OCI-LY1 (cell line): ENCODE measurements at regions not wholly inside any gene's neighbourhood (a gene's known extent, or its start where the extent isn't known, plus 50 kb on each side); places are given as distances from the start of the nearest gene placed in this dataset.
"Not testable (repeated sequence)": the region's sequence is repeated elsewhere in the genome, so short reads cannot be mapped to it uniquely, and the experiment has no call there.

Source experiments
- H2AFZ ChIP-seq: fragments of 200-600 bp; sonication (generic), shearing (Covaris generic); 2 replicates; pipeline ENCODE4 v1.6.0; 2014; ENCODE audit warnings: antibody characterized with exemption, mild to moderate bottlenecking, low read length
- H3F3A ChIP-seq: fragments of 200-600 bp; sonication (generic), shearing (Covaris generic); 2 replicates; pipeline ENCODE4 v1.6.0; 2014; ENCODE audit warnings: mild to moderate bottlenecking, antibody characterized with exemption, low read length, moderate library complexity; ENCODE audit not compliant: insufficient read depth
- H3K27ac ChIP-seq: fragments of 200-600 bp; sonication (generic); 2 replicates; pipeline ENCODE4 v1.5.1; 2014; ENCODE audit warnings: low read length, mixed run types, mild to moderate bottlenecking, low read depth; ENCODE audit not compliant: poor library complexity, severe bottlenecking
- H3K27me3 ChIP-seq: fragments of 200-600 bp; sonication (generic); 2 replicates; pipeline ENCODE4 v1.6.0; 2014; ENCODE audit warnings: antibody characterized with exemption, mild to moderate bottlenecking, low read length, moderate library complexity; ENCODE audit not compliant: insufficient read depth
- H3K36me3 ChIP-seq: fragments of 200-600 bp; sonication (generic); 2 replicates; pipeline ENCODE4 v1.6.1; 2014; ENCODE audit warnings: mild to moderate bottlenecking, antibody characterized with exemption, low read length, moderate library complexity, mixed read lengths; ENCODE audit not compliant: insufficient read depth
- H3K4me1 ChIP-seq: fragments of 200-600 bp; sonication (generic); 2 replicates; pipeline ENCODE4 v1.5.1; 2014; ENCODE audit warnings: mild to moderate bottlenecking, low read length, moderate library complexity; ENCODE audit not compliant: insufficient read depth, severe bottlenecking
- H3K4me2 ChIP-seq: fragments of 200-600 bp; sonication (generic), shearing (Covaris generic); 2 replicates; pipeline ENCODE4 v1.6.1; 2014; ENCODE audit warnings: low read length
- H3K4me3 ChIP-seq: fragments of 200-600 bp; sonication (generic); 2 replicates; pipeline ENCODE4 v1.5.1; 2014; ENCODE audit warnings: low read length, low read depth, mild to moderate bottlenecking, mixed read lengths; ENCODE audit not compliant: poor library complexity, severe bottlenecking
- H3K79me2 ChIP-seq: fragments of 200-600 bp; shearing (Covaris generic); 2 replicates; pipeline ENCODE4 v1.6.1; 2016; ENCODE audit warnings: mixed run types, low read length, mixed read lengths; ENCODE audit not compliant: insufficient read depth
- H3K9ac ChIP-seq: fragments of 200-600 bp; sonication (generic), shearing (Covaris generic); 2 replicates; pipeline ENCODE4 v1.6.1; 2014; ENCODE audit warnings: mild to moderate bottlenecking, low read length, mixed read lengths
- H3K9me2 ChIP-seq: fragments of 200-600 bp; sonication (generic), shearing (Covaris generic); 2 replicates; pipeline ENCODE4 v1.6.1; 2014; ENCODE audit warnings: low read depth, mild to moderate bottlenecking, low read length, mixed read lengths
- H3K9me3 ChIP-seq: fragments of 200-600 bp; shearing (Covaris generic); 2 replicates; pipeline ENCODE4 v1.6.1; 2014; ENCODE audit warnings: low read length, mixed read lengths
- H4K20me1 ChIP-seq: fragments of 200-600 bp; sonication (generic), shearing (Covaris generic); 2 replicates; pipeline ENCODE4 v1.6.0; 2016; ENCODE audit warnings: mild to moderate bottlenecking, low read length; ENCODE audit not compliant: insufficient read depth
- CTCF ChIP-seq: fragments of 200-600 bp; sonication (generic), shearing (Covaris generic); IDR thresholded peaks from 2 replicates; pipeline ENCODE4 v1.5.1; 2017; ENCODE audit warnings: mild to moderate bottlenecking, antibody characterized with exemption, low read length, moderate library complexity, mixed read lengths
- EZH2 ChIP-seq: fragments of 200-600 bp; sonication (generic), shearing (Covaris generic); IDR thresholded peaks from 2 replicates; pipeline ENCODE4 v1.8.0; 2017; ENCODE audit warnings: borderline replicate concordance, mixed run types, mild to moderate bottlenecking, antibody characterized with exemption, low read length, moderate library complexity, mixed read lengths

GRCh38 chr2:22078701-22079100 lies 954.9 kb downstream of the TDRD15 start:
- TF ChIP-seq CTCF (no peak), EZH2 (no peak)
- H2AFZ ChIP-seq = no peak overlapping the region
- no peaks in the 10 kb centered on the region for H3K9me3 ChIP-seq
- no peak overlapping the region for H3K4me2 ChIP-seq
- no peak overlapping the region for H3K27ac ChIP-seq
- no peaks in the 10 kb centered on the region; the same call in 1 of the 2 replicates for H3F3A ChIP-seq
- no peaks in the 10 kb centered on the region for H3K4me1 ChIP-seq
- no peaks in the 10 kb centered on the region for H3K79me2 ChIP-seq
- H3K9ac ChIP-seq = no peak overlapping the region
- H3K27me3 ChIP-seq = no peaks in the 10 kb centered on the region
- no peak overlapping the region for H3K4me3 ChIP-seq
- H4K20me1 ChIP-seq = no peaks in the 10 kb centered on the region
- no peaks in the 10 kb centered on the region for H3K9me2 ChIP-seq
- H3K36me3 ChIP-seq = no peaks in the 10 kb centered on the region

- Histone ChIP-seq H3K9ac (no peak overlapping the region), H3K27ac (no peak overlapping the region), H3K4me3 (no peak overlapping the region), H3K9me2 (no peaks in the 10 kb centered on the region), H3F3A (no peaks in the 10 kb centered on the region; the same call in 1 of the 2 replicates), H3K4me1 (no peaks in the 10 kb centered on the region), H3K79me2 (no peaks in the 10 kb centered on the region), H4K20me1 (no peaks in the 10 kb centered on the region), H3K9me3 (no peaks in the 10 kb centered on the region), H2AFZ (no peak overlapping the region), H3K4me2 (no peak overlapping the region), H3K36me3 (no peaks in the 10 kb centered on the region), H3K27me3 (no peaks in the 10 kb centered on the region)
- TF ChIP-seq CTCF = no peak
- no peak for TF ChIP-seq EZH2
These were observed 955.8 kb downstream of the TDRD15 start for GRCh38 chr2:22079583-22079982.

GRCh38 chr2:22086726-22087125 lies 963.0 kb downstream of the TDRD15 start:
- Histone ChIP-seq H3K4me1 (no peaks in the 10 kb centered on the region), H3K4me2 (no peak overlapping the region), H3K79me2 (no peaks in the 10 kb centered on the region), H3K27ac (no peak overlapping the region), H4K20me1 (no peaks in the 10 kb centered on the region), H3K36me3 (no peaks in the 10 kb centered on the region), H2AFZ (no peak overlapping the region), H3K4me3 (no peak overlapping the region), H3K27me3 (no peaks in the 10 kb centered on the region), H3K9ac (no peak overlapping the region), H3F3A (no peaks in the 10 kb centered on the region), H3K9me3 (no peaks in the 10 kb centered on the region), H3K9me2 (no peaks in the 10 kb centered on the region)
- TF ChIP-seq CTCF (no peak), EZH2 (no peak)

- H3K27me3 ChIP-seq, H3F3A ChIP-seq, H3K27ac ChIP-seq, H2AFZ ChIP-seq, H3K9me2 ChIP-seq, H3K4me2 ChIP-seq, H3K9me3 ChIP-seq, H3K79me2 ChIP-seq, H3K4me1 ChIP-seq, H3K36me3 ChIP-seq, H3K4me3 ChIP-seq, H3K9ac ChIP-seq, H4K20me1 ChIP-seq: not testable (repeated sequence)
These were observed 979.8 kb downstream of the TDRD15 start for GRCh38 chr2:22103617-22104016.
